Fibroblast of villous mesenchyme (primary cell): ENCODE measurements at regions not wholly inside any gene's neighbourhood (a gene's known extent, or its start where the extent isn't known, plus 50 kb on each side); places are given as distances from the start of the nearest gene placed in this dataset.

Experiments used
- DNase-seq: peaks from one replicate; pipeline ENCODE4 v3.0.0-alpha.2; 2010; ENCODE audit warnings: low read depth
- H3K4me3 ChIP-seq: 2 replicates; pipeline ENCODE4 v1.5.1; 2011; ENCODE audit warnings: low read depth, mild to moderate bottlenecking, low read length
- CTCF ChIP-seq: IDR thresholded peaks from 2 replicates; pipeline ENCODE4 v1.5.1; 2012; ENCODE audit warnings: low read depth, mild to moderate bottlenecking, low read length; ENCODE audit not compliant: insufficient read depth

- no peak for TF ChIP-seq CTCF
- no peak overlapping the region for H3K4me3 ChIP-seq
- DNase-seq = no peak
These were observed 189.3 kb upstream of the MAST4 start for GRCh38 chr5:66406761-66407336.

GRCh38 chr5:66407765-66408164 is 188.4 kb upstream of the MAST4 start:
- no peak for TF ChIP-seq CTCF
- no peak overlapping the region for H3K4me3 ChIP-seq
- no peak for DNase-seq

GRCh38 chr5:66408576-66408975 is 187.6 kb upstream of the MAST4 start:
- no peak for DNase-seq
- no peak for TF ChIP-seq CTCF
- no peak overlapping the region for H3K4me3 ChIP-seq

GRCh38 chr5:66410122-66410521 is 186.1 kb upstream of the MAST4 start:
- DNase-seq = no peak
- no peak overlapping the region for H3K4me3 ChIP-seq
- TF ChIP-seq CTCF = no peak

GRCh38 chr5:66411701-66412100 is 184.5 kb upstream of the MAST4 start:
- no peak overlapping the region for H3K4me3 ChIP-seq
- TF ChIP-seq CTCF = no peak
- no peak for DNase-seq

- TF ChIP-seq CTCF = no peak
- DNase-seq = no peak
- no peak overlapping the region for H3K4me3 ChIP-seq
These were observed 182.3 kb upstream of the MAST4 start for GRCh38 chr5:66413931-66414330.

GRCh38 chr5:66415208-66415607 is 181.0 kb upstream of the MAST4 start:
- no peak for DNase-seq
- no peak for TF ChIP-seq CTCF
- no peak overlapping the region for H3K4me3 ChIP-seq
